Upper lobe of right lung (tissue), 1 donor: ENCODE measurements at regions not wholly inside any gene's neighbourhood (a gene's known extent, or its start where the extent isn't known, plus 50 kb on each side); places are given as distances from the start of the nearest gene placed in this dataset.
A peak's percentile ranks its signal among the peaks of the same experiment; 100 is the strongest.

ENCODE experiments used
- ATAC-seq: fragments of 200-7000 bp; cut with Tn5 transposase; one replicate; pipeline ENCODE4 v1.9.1; 2020; ENCODE audit warnings: mild to moderate bottlenecking, moderate library complexity
- DNase-seq: peaks from one replicate; pipeline ENCODE4 v3.0.0-alpha.2; 2020
- H3K27ac ChIP-seq: fragments of 200-600 bp; one replicate; pipeline ENCODE4 v1.8.0; 2022
- H3K27me3 ChIP-seq: fragments of 200-600 bp; one replicate; pipeline ENCODE4 v1.8.0; 2022; ENCODE audit warnings: mild to moderate bottlenecking
- H3K36me3 ChIP-seq: fragments of 200-600 bp; one replicate; pipeline ENCODE4 v1.8.0; 2022
- H3K4me1 ChIP-seq: fragments of 200-600 bp; one replicate; pipeline ENCODE4 v1.8.0; 2022
- H3K4me3 ChIP-seq: fragments of 200-600 bp; one replicate; pipeline ENCODE4 v1.8.0; 2022; ENCODE audit warnings: mild to moderate bottlenecking
- H3K9me3 ChIP-seq: fragments of 200-600 bp; one replicate; pipeline ENCODE4 v1.8.0; 2022
- CTCF ChIP-seq: fragments of 200-600 bp; IDR thresholded peaks from one replicate; pipeline ENCODE4 v1.8.0; 2022; ENCODE audit warnings: antibody characterized with exemption
- intact Hi-C: fragments of 100-400 bp; cut with DNase I; formaldehyde crosslinking; loops from one replicate; pipeline ENCODE4 v1.11.0; 2022
- donor health status: DM: no; HTN: yes; CAD: no; lungs with severe emphysema.

GRCh38 chr3:15892311-15893227 lies 94.8 kb upstream of the ANKRD28 start:
- H3K9me3 ChIP-seq = peaks cover 3% of the 10 kb centered on the region
- TF ChIP-seq CTCF = no peak
- DNase-seq = no peak
- no peaks in the 10 kb centered on the region for H3K36me3 ChIP-seq
- H3K4me3 ChIP-seq = no peak overlapping the region
- ATAC-seq = no peak
- H3K4me1 ChIP-seq = no peaks in the 10 kb centered on the region
- no peaks in the 10 kb centered on the region for H3K27me3 ChIP-seq
- no peak overlapping the region for H3K27ac ChIP-seq
- intact Hi-C loops = no loop called here

GRCh38 chr3:15894382-15894781 lies 96.6 kb upstream of the ANKRD28 start:
- Histone ChIP-seq H3K4me1 (no peaks in the 10 kb centered on the region), H3K9me3 (peaks cover 2% of the 10 kb centered on the region), H3K27me3 (no peaks in the 10 kb centered on the region), H3K36me3 (no peaks in the 10 kb centered on the region), H3K27ac (no peak overlapping the region), H3K4me3 (no peak overlapping the region)
- ATAC-seq = no peak
- no peak for TF ChIP-seq CTCF
- intact Hi-C loops = no loop called here
- DNase-seq = no peak

GRCh38 chr3:15896500-15896899 lies 98.7 kb upstream of the ANKRD28 start:
- TF ChIP-seq CTCF = no peak
- DNase-seq (no peak), ATAC-seq (no peak)
- Histone ChIP-seq H3K4me1 (no peaks in the 10 kb centered on the region), H3K27me3 (no peaks in the 10 kb centered on the region), H3K4me3 (no peak overlapping the region), H3K9me3 (no peaks in the 10 kb centered on the region), H3K36me3 (no peaks in the 10 kb centered on the region), H3K27ac (no peak overlapping the region)
- intact Hi-C loops = no loop called here

GRCh38 chr3:15899388-15899787 lies 101.6 kb upstream of the ANKRD28 start:
- Histone ChIP-seq H3K27ac (no peak overlapping the region), H3K4me3 (no peak overlapping the region), H3K4me1 (no peaks in the 10 kb centered on the region), H3K36me3 (no peaks in the 10 kb centered on the region), H3K27me3 (no peaks in the 10 kb centered on the region), H3K9me3 (no peaks in the 10 kb centered on the region)
- no peak for TF ChIP-seq CTCF
- no peak for DNase-seq
- intact Hi-C loops = no loop called here
- no peak for ATAC-seq

GRCh38 chr3:15903164-15903563 lies 105.4 kb upstream of the ANKRD28 start:
- H3K27ac ChIP-seq = no peak overlapping the region
- DNase-seq (no peak), ATAC-seq (peak; percentile 32)
- no peaks in the 10 kb centered on the region for H3K36me3 ChIP-seq
- intact Hi-C loops = no loop called here
- no peaks in the 10 kb centered on the region for H3K4me1 ChIP-seq
- no peaks in the 10 kb centered on the region for H3K27me3 ChIP-seq
- no peaks in the 10 kb centered on the region for H3K9me3 ChIP-seq
- no peak for TF ChIP-seq CTCF
- H3K4me3 ChIP-seq = no peak overlapping the region
